ENCODE measurements at regions not wholly inside any gene's neighbourhood (a gene's known extent, or its start where the extent isn't known, plus 50 kb on each side); places are given as distances from the start of the nearest gene placed in this dataset.

DNA sequence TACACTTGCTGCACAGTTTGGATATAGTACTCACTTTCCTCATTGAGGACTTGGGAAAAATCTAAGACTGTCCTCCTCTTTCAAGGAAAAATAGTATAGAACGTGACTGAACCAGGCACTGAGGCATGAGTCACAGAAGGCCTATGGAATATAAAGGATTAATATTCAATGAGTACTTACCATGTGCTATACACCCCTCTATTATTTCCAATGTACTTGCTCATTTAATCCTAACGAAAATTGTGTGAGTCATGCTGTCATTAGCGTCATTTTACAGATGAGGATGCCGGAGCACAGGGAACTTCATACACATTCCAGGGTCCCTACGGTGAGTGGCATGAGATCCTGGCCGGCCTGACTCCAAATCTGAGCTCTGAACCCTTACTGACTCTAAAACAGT lies 2136.2 kb upstream of the TENM3 start:
- TF ChIP-seq POLR2A (IDR thresholded peaks at IDR 0.05; ENCODE audit: low read length) (no peak), GATA1 (IDR thresholded peaks at IDR 0.05; ENCODE audit: low read depth, low read length) (no peak)
- no peak for DNase-seq

DNA sequence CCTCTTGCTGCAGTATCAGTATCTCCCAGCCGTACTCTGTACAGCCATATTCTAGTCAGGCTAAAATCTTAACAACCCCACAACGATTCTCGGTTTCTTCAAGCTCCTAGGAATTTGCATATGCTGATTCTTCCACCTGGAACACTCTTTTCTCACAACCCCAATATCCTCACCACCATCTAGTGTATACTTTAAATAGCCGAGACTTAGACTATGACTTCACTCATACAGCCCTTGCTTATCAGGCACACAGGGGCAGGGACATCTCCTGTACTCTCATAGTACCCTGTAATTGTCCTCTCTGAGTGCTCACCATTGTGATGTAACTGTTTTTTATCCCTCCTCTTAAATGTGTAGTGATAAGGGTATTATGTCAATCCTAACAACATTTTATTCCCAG lies 2126.4 kb upstream of the TENM3 start:
- TF ChIP-seq GATA1 (IDR thresholded peaks at IDR 0.05; ENCODE audit: low read depth, low read length) (no peak), POLR2A (IDR thresholded peaks at IDR 0.05; ENCODE audit: low read length) (no peak)
- DNase-seq, result no peak

DNA sequence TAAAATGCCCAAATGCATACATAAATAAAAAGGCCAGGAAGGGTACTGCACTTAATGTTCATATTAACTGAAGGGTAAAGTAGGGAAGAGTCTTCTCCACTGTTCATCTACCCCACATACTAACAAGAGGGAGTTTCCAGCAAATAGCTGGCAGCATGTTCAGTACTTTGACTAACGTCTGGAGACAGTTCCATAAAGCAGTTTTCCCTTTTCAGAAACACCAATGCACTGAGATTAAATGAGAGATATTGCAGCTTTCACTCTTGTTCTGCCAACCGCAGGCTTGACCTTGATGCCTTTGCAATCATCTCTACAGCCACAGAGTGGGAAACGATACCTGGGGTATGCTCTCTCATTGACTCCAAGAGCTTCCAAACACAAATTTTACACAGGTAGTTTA lies 2123.1 kb upstream of the TENM3 start:
- TF ChIP-seq POLR2A (IDR thresholded peaks at IDR 0.05; ENCODE audit: low read length), result no peak
- TF ChIP-seq GATA1 (IDR thresholded peaks at IDR 0.05; ENCODE audit: low read depth, low read length), result no peak
- no peak for DNase-seq

DNA sequence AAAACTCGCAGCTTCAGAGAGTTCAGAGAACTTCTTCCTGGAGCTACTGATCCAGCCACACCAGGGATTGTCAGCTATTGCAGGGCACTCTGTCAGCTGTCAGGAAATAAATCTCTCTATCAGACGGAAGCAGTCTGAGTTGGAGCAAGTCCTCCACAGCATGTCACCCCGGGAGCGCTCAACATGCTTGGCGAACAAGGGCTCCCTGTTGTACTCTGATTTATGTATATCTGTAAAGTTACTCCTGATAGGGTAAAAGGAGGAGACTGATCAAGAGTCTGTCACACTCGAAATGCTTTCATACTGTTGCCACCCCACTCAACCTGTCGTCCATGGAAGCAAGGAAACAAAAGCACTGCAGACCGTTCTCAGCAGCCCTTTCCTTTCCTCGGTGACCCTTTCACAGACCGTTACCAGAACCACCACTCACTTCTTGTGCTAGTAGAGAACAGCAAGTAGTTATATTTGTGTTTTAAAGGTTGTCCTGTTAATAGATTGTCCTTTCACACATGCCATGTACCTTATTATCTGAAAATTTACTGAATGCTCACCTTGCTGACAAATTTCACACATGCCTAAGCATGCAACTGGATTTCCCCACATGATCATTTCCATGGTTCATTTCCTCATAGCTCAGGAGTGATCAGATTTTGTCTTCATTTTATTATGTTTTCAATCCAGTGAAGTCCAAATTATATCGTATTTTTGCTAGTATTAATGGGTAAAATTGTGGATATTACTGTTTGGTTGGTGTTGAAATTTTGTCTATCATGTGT lies 2108.9 kb upstream of the TENM3 start:
- TF ChIP-seq GATA1 (IDR thresholded peaks at IDR 0.05; ENCODE audit: low read depth, low read length), result no peak
- no peak for TF ChIP-seq POLR2A (IDR thresholded peaks at IDR 0.05; ENCODE audit: low read length)
- DNase-seq, result no peak

DNA sequence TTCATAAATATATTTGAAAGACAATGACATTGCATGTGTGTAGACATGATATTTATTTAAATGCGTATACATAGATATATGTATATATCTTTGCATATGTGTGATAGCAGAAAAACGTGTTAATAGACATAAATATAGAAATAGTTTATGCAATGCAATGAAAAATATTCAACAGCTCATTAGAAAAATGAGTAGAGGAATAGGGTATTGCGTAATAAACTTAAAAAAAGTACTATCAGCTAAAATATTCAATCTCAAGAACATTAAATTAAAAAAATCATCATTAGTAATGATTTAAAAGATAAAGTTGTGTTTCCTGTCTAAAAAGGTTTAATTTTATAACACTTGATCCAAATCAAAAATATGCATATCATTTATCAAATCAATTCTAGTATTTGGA lies 2101.5 kb upstream of the TENM3 start:
- TF ChIP-seq POLR2A (IDR thresholded peaks at IDR 0.05; ENCODE audit: low read length), result no peak
- no peak for TF ChIP-seq GATA1 (IDR thresholded peaks at IDR 0.05; ENCODE audit: low read depth, low read length)
- no peak for DNase-seq

DNA sequence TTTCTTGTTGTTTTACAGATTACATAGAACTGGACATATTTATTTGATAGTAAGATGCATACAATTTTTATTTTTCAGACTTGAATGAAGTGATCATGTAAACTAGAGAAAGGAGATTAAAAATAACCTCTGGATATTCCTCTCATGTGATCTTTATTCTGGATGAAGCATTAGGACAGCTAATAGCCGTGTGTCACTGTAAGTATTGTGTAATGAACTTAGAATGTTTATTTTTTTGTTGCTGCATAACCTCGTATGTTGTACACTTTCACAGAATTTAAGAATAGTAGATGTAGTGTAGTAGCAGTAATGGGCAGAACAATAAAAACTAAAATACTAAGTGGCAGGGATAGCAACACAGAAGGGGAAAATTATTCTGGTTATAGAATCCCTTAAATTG lies 2094.5 kb upstream of the TENM3 start:
- TF ChIP-seq POLR2A (IDR thresholded peaks at IDR 0.05; ENCODE audit: low read length) (no peak), GATA1 (IDR thresholded peaks at IDR 0.05; ENCODE audit: low read depth, low read length) (no peak)
- no peak for DNase-seq

DNA sequence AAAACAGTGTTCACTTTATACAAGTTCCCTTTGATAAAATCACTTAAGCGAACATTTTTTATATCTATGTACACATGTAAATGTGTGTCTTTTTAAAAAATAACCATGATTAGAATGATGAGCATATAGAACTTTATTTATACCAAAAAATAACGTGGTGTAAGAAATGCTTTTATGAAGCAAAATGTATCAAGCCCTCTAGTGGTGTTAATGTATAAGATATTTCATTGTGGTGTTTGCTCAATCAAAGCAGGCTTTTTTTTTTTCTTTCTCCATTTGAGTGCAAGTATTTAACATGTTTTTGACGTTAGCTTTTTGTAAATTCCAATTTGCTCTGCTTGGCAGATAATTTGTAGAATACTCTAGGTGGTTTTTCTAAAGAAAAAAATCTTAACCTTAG lies 2092.4 kb upstream of the TENM3 start:
- TF ChIP-seq GATA1 (IDR thresholded peaks at IDR 0.05; ENCODE audit: low read depth, low read length) (no peak), POLR2A (IDR thresholded peaks at IDR 0.05; ENCODE audit: low read length) (no peak)
- DNase-seq, result no peak

DNA sequence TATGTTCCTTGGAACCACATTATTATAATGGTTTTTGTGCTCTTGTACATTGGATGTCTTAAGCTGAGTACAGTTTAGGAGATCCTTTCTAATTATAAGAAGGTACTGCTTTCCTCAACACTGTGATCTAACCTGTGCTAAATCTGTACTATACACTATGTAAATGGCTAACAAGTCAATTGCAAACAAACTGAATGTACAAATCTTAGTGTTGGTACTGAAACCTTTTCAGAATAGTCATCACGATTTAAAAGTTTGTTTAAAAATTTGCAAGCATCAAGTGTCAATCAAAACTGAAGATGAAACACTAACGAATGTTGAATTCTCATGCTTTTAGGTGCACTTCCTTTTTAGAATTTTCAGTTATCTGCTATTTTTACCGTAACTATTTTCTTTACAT lies 2090.4 kb upstream of the TENM3 start:
- TF ChIP-seq POLR2A (IDR thresholded peaks at IDR 0.05; ENCODE audit: low read length) (no peak), GATA1 (IDR thresholded peaks at IDR 0.05; ENCODE audit: low read depth, low read length) (no peak)
- DNase-seq, result no peak

DNA sequence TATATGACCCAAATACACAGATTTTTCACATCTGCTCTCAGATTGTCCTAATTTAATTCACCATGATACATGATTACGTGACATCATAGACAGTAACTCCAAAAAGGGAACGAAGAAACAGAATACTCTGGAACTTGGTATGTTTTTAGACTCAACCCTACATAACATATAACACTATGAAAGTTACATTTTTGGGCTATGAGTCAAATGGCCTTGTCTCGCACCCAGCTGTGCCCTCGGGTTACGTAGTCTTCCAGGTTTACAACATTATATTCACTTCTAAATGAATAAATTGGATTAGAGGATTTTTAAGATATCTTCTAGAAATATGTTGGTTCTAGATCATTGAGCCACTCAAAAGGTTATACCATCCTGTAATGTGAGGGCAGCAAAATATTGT lies 2089.6 kb upstream of the TENM3 start:
- DNase-seq, result no peak
- TF ChIP-seq GATA1 (IDR thresholded peaks at IDR 0.05; ENCODE audit: low read depth, low read length) (no peak), POLR2A (IDR thresholded peaks at IDR 0.05; ENCODE audit: low read length) (no peak)

DNA sequence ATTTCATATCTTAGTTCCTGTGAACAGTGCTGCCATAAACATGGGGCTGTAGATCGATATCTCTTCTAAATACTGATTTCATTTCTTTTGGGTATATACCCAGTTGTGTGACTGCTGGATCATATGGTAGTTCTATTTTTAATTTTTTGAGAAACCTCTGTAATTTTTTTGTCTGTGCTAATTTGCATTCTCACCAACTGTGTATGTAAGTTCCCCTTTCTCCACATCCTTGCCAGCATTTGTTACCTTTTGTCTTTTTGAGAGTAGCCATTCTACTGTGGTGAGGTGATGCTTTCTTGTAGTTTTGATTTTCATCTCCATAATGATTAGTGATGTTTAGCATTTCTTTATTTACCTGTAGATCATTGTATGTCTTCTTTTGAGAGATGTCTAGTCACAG lies 2086.5 kb upstream of the TENM3 start:
- DNase-seq, result no peak
- TF ChIP-seq POLR2A (IDR thresholded peaks at IDR 0.05; ENCODE audit: low read length) (no peak), GATA1 (IDR thresholded peaks at IDR 0.05; ENCODE audit: low read depth, low read length) (no peak)

DNA sequence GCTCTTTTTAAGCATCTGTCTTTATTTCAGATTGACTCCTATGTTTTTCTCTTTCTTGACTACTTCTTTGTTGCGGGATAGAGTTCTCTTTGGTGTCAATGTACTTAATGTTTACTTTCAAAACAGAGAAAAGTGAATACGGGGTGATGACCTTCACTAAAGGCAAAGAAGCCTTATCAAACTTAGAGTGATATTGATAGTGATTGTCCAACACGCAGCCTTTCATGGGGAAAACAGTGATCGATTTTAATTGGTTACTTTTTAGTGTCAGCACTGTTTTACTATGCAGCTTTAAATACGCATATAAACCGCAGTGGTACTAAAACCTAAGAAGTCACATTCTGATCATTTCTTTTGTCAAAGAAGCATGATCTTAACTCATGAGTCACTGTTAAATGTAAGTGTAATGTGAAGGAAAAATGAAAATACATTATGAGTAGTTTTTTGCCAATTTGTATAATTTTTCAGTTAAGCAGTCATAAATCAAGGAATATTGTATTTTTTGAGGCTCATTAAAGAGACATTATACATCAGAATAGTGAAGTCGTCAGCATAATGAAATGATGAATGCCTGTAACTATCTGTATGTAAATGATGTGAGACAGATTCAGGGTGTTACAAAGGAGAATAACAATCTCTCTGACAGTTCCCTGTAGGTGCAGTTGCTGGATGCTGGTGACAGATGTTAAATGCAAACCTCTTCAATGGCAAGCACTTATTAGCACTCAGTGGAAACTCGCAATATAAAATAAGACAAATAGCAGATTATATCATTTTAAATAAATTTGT lies 2082.8 kb upstream of the TENM3 start:
- TF ChIP-seq GATA1 (IDR thresholded peaks at IDR 0.05; ENCODE audit: low read depth, low read length) (no peak), POLR2A (IDR thresholded peaks at IDR 0.05; ENCODE audit: low read length) (no peak)
- DNase-seq, result no peak

DNA sequence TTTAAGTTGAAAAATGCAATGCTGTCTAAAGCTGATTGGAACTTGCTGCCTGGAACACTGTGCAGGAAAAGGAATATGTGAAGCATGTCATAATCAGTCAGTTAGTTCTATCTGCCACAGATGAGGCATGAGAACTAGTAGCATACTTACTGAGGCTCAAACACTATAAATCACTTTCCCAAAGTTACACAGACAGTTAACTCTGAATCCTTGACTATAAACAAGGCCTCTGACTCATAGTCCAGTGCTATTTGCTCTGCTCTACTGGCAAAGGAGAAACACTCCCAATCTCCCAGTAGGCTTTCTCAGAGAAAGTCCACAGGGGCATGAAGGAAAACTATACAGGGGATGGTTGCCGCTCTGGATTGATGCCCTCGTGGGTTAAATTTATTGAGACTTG lies 2078.4 kb upstream of the TENM3 start:
- no peak for DNase-seq
- no peak for TF ChIP-seq POLR2A (IDR thresholded peaks at IDR 0.05; ENCODE audit: low read length)
- TF ChIP-seq GATA1 (IDR thresholded peaks at IDR 0.05; ENCODE audit: low read depth, low read length), result no peak

DNA sequence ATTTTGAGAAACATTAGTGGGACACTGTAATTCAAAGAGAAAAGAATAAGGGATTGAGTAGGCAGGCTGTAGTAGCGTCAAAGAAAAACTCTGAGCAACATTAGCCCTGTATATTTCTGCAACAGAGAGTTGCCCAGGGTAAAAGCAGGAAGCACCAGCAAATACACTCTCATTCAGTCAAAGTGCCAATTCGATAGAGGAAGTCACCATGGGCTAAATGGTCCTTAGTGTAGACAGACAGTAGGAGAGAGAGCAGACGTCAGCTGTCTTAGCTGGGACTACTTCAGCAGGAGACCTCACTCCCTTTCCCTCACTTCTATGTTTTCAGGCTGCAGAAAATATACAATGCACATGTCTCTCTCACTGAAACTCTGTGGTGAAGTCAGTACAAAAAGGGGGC lies 2073.8 kb upstream of the TENM3 start:
- TF ChIP-seq POLR2A (IDR thresholded peaks at IDR 0.05; ENCODE audit: low read length) (no peak), GATA1 (IDR thresholded peaks at IDR 0.05; ENCODE audit: low read depth, low read length) (no peak)
- DNase-seq, result no peak

DNA sequence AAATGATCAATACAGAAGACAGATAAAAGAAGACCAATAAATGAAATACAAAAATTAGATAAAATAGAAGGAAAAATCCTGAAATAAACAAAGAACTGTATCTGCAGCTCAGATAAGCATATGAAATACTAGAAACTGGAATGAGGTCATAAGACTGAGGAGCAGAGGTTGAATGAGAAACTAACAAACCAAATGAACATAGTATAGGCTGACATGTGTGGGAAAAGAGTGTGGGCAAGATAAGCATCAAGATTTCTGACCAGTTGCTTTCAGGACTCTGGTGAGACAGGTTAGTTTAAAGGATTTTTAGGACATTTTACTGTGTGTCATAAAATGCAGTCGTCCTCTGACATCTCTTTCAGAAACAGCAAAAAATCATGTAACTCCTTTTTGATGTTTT lies 2073.2 kb upstream of the TENM3 start:
- TF ChIP-seq POLR2A (IDR thresholded peaks at IDR 0.05; ENCODE audit: low read length) (no peak), GATA1 (IDR thresholded peaks at IDR 0.05; ENCODE audit: low read depth, low read length) (no peak)
- DNase-seq, result no peak

DNA sequence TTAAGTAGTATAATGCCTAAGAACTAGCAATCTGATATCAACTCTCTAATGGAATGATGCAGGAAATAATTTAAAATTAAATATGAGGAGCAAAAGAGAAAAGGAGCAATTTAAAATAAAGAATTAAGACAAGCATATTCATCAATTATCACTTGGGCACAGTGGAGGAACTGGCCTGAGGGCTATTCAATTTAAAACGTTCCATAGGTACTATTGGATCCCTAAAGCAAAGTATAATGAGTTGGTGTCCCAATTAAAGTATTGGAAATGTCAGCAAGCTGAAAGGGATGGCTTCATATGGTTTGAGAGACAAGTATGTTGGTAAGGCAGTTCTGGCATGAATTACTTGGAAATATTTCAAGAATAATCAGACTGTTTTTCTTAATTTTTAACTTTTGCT lies 2064.1 kb upstream of the TENM3 start:
- no peak for TF ChIP-seq POLR2A (IDR thresholded peaks at IDR 0.05; ENCODE audit: low read length)
- TF ChIP-seq GATA1 (IDR thresholded peaks at IDR 0.05; ENCODE audit: low read depth, low read length), result no peak
- no peak for DNase-seq

Measured in erythroblast (primary cell).